Ovary (tissue), 7 donors: ENCODE measurements at regions not wholly inside any gene's neighbourhood (a gene's known extent, or its start where the extent isn't known, plus 50 kb on each side); places are given as distances from the start of the nearest gene placed in this dataset.

Experiments used
- DNase-seq, 5 donors: peaks; one replicate each; pipeline ENCODE4 v3.0.0-alpha.2; 2019 to 2020
- H3K27ac ChIP-seq, 2 donors: fragments of 200-600 bp; one replicate each; pipeline versions ENCODE4 v1.5.1 to v1.8.0; 2019 to 2022
- H3K27me3 ChIP-seq: fragments of 200-600 bp; one replicate; pipeline ENCODE4 v1.8.0; 2022
- H3K36me3 ChIP-seq: fragments of 200-600 bp; sonication (generic); one replicate; pipeline ENCODE4 v1.5.1; 2019
- H3K4me1 ChIP-seq: one replicate; pipeline ENCODE4 v1.8.1; 2013; ENCODE audit warnings: mild to moderate bottlenecking, moderate library complexity; ENCODE audit not compliant: insufficient read depth
- H3K4me3 ChIP-seq: fragments of 200-600 bp; sonication (generic); one replicate; pipeline ENCODE4 v1.5.1; 2017
- H3K9me3 ChIP-seq, 2 donors: fragments of 200-600 bp in 1 of 2; sonication (generic) in 1 of 2; one replicate each; pipeline versions ENCODE4 v1.5.1 to v1.8.1; 2013 to 2019; ENCODE audit warnings: mild to moderate bottlenecking in 1 of 2, moderate library complexity in 1 of 2
- EP300 ChIP-seq: sonication (generic); formaldehyde crosslinking; IDR thresholded peaks from one replicate; pipeline ENCODE4 v1.6.1; 2017; ENCODE audit warnings: antibody characterized with exemption
- POLR2A ChIP-seq: fragments of 450-650 bp; IDR thresholded peaks from one replicate; pipeline ENCODE4 v1.6.1; 2017; ENCODE audit warnings: antibody characterized with exemption, mild to moderate bottlenecking, moderate library complexity
- WGBS, 3 donors: extraction: QIAGEN DNeasy Blood & Tissue Kit in 1 of 3; methylation state at CpG; one replicate each; pipeline versions ENCODE4 v1.1.5 to v1.1.7; 2013 to 2017; 5-methylcytosine and 5-hydroxymethylcytosine counted together
- intact Hi-C, 4 donors: fragments of 100-400 bp; cut with DNase I; formaldehyde crosslinking; loops; one replicate each; pipeline versions ENCODE4 v1.11.0 to v1.15.1; 2022 to 2023
- TF ChIP-seq, protein P1 (sequence below), 3 donors: fragments of 450-650 bp in 2 of 3; fragments of 200-600 bp in 1 of 3; IDR thresholded peaks; one replicate each; pipeline versions ENCODE4 v1.5.1 to v1.8.0; 2016 to 2022; ENCODE audit warnings: antibody characterized with exemption in 3 of 3, mild to moderate bottlenecking in 1 of 3
- donor health status: DM: no; HTN: no; CAD: no; lungs with moderate emphysema.
- donor health status: DM: no; HTN: no; CAD: no.
- donor health status: Bipolar disorder and iron deficiency.
- donor health status: DM: no; HTN: no; CAD: no.
- donor health status: DM: yes; HTN: yes; CAD: no.

DNA sequence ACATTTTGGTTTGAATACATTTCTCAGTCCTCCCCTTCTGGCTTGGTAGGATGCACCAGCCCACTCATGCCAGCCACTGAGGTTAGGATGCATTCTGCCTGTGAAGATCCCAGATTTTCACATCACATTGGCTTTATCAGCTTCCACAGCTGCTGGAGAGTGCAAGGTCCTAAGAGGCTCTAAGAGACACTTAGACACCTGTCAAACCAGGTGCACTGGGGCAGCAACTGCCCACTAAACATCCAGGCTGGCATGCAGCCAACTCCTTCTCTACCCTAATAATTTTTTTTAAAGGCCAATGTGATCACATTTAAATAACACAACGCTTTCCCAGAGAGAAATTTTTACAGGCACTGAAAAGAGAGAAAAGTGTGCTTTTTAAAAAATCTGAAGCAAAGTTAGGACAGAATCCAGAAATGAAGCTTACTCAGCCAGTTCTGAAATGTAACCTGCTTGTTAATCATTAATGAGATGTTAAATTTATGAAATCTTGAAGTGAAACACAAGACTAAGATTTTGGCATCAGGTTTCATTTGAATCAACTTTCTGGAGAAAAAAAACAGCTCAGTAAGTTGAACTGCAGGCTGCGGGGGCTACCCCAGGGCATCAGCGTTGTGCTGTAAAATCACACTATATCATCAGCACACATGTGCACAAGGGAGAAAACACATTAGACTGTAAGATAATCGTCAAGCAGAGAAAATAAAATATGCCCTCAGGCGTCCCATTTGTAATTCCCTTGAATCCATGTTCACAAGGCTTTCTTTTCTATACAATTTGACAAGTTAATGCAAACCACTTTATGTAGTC lies 312.9 kb downstream of the ZBBX start:
- Histone ChIP-seq H3K27ac (no peak overlapping the region), H3K9me3 (no peaks in the 10 kb centered on the region), H3K27me3 (no peaks in the 10 kb centered on the region), H3K36me3 (no peaks in the 10 kb centered on the region), H3K4me1 (no peaks in the 10 kb centered on the region), H3K4me3 (no peak overlapping the region)
- intact Hi-C loops: no loop called here
- 7 to 10% (median 8%) methylated on average over 5 of the region's 5 CpGs for WGBS, 3 donors
- no peak for TF ChIP-seq POLR2A
- no peak for TF ChIP-seq EP300
- TF ChIP-seq, protein P1, sequence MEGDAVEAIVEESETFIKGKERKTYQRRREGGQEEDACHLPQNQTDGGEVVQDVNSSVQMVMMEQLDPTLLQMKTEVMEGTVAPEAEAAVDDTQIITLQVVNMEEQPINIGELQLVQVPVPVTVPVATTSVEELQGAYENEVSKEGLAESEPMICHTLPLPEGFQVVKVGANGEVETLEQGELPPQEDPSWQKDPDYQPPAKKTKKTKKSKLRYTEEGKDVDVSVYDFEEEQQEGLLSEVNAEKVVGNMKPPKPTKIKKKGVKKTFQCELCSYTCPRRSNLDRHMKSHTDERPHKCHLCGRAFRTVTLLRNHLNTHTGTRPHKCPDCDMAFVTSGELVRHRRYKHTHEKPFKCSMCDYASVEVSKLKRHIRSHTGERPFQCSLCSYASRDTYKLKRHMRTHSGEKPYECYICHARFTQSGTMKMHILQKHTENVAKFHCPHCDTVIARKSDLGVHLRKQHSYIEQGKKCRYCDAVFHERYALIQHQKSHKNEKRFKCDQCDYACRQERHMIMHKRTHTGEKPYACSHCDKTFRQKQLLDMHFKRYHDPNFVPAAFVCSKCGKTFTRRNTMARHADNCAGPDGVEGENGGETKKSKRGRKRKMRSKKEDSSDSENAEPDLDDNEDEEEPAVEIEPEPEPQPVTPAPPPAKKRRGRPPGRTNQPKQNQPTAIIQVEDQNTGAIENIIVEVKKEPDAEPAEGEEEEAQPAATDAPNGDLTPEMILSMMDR (IDR thresholded peaks at IDR 0.05): no peak
- no peak for DNase-seq

DNA sequence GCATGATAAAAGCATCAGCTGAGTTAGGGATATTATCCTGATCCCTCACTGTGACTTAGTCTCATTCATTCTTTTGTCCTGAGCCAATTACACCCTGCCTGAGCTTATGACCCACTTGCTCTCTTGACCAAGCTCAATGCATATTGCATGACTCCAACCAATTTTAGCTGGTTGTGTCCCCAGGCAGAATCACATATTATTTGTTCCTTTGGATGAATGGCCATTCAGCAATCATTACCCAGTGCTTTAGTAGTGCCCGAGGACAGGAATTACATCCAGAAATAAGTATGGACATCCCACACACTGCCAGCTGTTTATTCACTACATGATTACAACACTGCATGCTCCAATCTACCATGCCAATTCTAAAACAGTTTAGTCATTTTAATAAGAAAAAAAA lies 322.5 kb downstream of the ZBBX start:
- H3K4me1 ChIP-seq: no peaks in the 10 kb centered on the region
- no peaks in the 10 kb centered on the region for H3K27me3 ChIP-seq
- no peaks in the 10 kb centered on the region for H3K9me3 ChIP-seq
- intact Hi-C loops: no loop called here
- WGBS, 3 donors: 66 to 70% (median 68%) methylated on average over 1 of the region's 1 CpG
- no peak overlapping the region for H3K4me3 ChIP-seq
- H3K36me3 ChIP-seq: no peaks in the 10 kb centered on the region
- no peak for DNase-seq
- TF ChIP-seq EP300 (no peak), POLR2A (no peak)
- TF ChIP-seq, protein P1 (IDR thresholded peaks at IDR 0.05): no peak
- H3K27ac ChIP-seq: no peak overlapping the region

DNA sequence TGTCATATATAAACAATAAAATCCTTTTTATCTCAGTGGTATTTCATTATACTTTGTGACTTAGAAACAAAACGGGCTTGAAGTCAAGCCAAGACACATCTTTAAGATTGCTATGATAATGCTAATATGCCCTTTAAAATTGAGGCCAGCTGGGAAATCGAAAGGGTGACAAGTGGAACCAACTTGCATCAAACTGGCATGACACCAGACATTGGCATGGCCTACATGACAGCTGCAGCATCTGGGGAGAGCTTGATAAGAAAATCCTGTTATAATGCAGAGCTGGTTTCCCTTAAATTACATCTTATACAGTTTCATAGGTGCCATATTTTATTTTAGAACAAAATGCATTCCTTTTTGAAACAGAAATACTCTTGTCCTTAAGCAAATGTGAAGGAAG lies 325.2 kb downstream of the ZBBX start:
- TF ChIP-seq EP300: no peak
- TF ChIP-seq, protein P1 (IDR thresholded peaks at IDR 0.05): no peak
- TF ChIP-seq POLR2A: no peak
- H3K9me3 ChIP-seq: no peaks in the 10 kb centered on the region
- 36 to 45% (median 36%) methylated on average over 2 of the region's 2 CpGs for WGBS, 3 donors
- H3K36me3 ChIP-seq: no peaks in the 10 kb centered on the region
- intact Hi-C loops: no loop called here
- H3K27ac ChIP-seq: no peak overlapping the region
- no peak for DNase-seq
- no peak overlapping the region for H3K4me3 ChIP-seq
- H3K27me3 ChIP-seq: no peaks in the 10 kb centered on the region
- H3K4me1 ChIP-seq: no peaks in the 10 kb centered on the region

DNA sequence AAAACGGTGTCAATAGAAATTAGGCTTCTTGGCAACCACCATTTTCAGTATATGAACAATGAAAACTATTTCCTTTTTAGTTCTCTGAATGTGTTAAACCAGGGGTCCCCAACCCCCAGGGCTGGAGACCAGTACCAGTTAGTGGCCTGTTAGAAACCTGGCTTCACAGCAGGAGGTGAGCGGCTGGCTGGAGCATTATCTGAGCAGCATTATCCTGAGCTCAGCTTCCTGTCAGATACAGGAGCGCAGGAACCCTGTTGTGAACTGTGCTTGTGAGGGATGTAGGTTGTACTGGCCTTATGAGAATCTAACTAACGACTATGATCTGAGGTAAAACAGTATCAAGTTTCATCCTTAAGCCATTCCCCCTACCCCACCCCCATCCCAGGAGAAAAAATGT lies 328.7 kb downstream of the ZBBX start:
- no peaks in the 10 kb centered on the region for H3K9me3 ChIP-seq
- peaks cover 3% of the 10 kb centered on the region for H3K27me3 ChIP-seq
- intact Hi-C loops: no loop called here
- WGBS, 3 donors: 60 to 68% (median 61%) methylated on average over 4 of the region's 4 CpGs
- no peak for DNase-seq
- H3K4me1 ChIP-seq: no peaks in the 10 kb centered on the region
- H3K4me3 ChIP-seq: no peak overlapping the region
- H3K27ac ChIP-seq: no peak overlapping the region
- no peaks in the 10 kb centered on the region for H3K36me3 ChIP-seq
- TF ChIP-seq POLR2A: no peak
- no peak for TF ChIP-seq EP300
- TF ChIP-seq, protein P1 (IDR thresholded peaks at IDR 0.05): no peak
